ENCODE measurements at regions not wholly inside any gene's neighbourhood (a gene's known extent, or its start where the extent isn't known, plus 50 kb on each side); places are given as distances from the start of the nearest gene placed in this dataset.

DNA sequence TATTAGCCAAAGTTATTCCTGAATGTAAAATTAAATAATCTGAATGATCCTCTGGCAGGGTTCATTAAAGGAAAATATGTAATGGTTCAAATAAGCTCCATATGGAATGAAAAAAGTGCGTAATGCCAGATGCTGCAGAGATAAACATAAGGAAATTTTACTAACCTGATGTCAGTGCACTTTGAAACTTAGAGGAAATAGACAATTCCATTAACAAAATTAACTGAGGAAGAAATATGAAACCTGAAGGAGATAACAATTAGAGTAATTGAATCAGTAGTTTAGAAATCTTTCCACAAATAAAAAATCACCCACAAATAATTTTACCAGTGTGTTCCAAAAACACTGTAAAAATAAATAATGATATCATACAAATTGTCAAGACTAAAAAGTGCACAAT lies 387.5 kb downstream of the GRIA2 start:
- Histone ChIP-seq H3K4me3 (no peak overlapping the region), H3K27ac (no peak overlapping the region)

DNA sequence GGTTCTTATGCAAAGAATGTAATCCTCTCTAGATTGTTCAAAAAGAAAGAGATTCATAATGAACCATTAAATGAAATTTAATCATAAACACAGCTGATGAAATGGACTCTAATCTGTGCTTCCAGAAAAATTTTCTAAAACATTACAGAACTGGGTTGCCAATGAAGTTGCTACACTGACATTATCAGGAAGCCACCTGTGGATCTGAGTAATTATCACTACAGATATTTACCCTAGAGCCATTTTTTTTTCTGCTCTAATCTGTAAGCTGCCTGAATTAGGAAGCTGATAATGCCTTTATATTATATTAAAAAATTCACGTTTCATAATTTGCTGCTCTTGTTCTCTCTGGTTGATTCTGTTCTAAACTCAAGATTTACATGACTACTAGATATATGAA lies 380.1 kb downstream of the GRIA2 start:
- no peak overlapping the region for H3K4me3 ChIP-seq
- H3K27ac ChIP-seq, result no peak overlapping the region

DNA sequence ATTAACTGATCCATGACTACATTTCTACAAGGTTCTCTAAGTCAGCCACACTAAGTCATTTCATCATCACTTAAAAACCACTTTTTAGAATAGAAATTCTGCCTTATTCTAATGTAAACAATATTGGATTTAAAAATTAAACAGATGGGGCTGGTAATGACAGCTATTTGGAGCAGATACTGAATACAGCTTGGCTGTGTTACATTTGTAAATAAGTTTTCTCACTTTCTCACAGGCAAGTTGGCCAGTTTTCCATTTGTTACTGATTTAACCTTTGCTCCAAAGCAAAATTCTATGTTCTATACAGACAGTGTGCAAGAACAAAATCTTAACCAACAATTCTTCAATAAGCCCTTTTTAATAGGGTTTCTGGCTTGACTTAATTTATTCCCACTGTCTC lies 370.7 kb downstream of the GRIA2 start:
- Histone ChIP-seq H3K27ac (no peak overlapping the region), H3K4me3 (no peak overlapping the region)

DNA sequence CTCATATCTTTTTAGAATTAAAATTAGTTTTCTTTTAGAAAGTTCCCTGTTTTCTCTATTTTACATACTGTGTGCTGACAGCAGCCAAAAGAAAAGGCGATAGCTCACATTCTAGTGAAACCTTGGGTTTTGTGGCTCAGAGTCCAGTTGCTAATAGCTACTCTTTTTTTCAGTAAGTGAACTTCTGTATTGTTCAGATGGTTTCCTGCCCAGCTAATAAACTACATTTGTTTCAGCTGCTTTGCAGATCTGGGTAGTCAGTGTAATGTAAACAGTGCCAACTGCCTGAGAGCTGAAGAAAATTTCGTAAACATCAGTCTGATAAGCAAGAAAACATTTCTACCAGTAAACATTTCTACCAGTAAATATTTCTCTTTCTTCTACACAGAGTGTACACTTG lies 370.2 kb downstream of the GRIA2 start:
- H3K4me3 ChIP-seq, result no peak overlapping the region
- H3K27ac ChIP-seq, result no peak overlapping the region

- H3K27ac ChIP-seq, result no peak overlapping the region
Measured at GRCh38 chr4:157587681-157588423, 367.3 kb downstream of the GRIA2 start.

DNA sequence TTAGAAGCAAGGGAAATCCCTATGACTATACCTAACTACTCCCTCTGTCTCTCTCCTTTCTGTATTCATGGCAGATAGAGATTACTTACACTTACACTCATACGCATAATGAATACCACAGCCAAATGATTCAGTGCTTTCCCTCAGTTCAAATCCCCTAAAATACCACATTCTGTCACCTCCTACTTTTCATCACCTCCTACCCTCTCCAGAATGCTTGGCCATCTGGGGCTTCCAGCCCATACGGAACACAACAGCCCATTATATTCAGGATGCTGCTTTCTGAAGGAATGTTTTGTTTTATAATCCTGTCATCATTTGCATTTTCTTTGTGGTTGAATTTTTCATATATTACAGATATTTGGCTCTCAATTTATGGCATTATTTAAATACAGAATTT lies 361.6 kb downstream of the GRIA2 start:
- H3K4me3 ChIP-seq, result no peak overlapping the region
- no peak overlapping the region for H3K27ac ChIP-seq

More at GRCh38 chr4:157587681-157588423, 367.3 kb downstream of the GRIA2 start:
- no peak overlapping the region for H3K4me3 ChIP-seq

GRCh38 chr4:157576671-157577217 lies 356.2 kb downstream of the GRIA2 start:
- H3K4me3 ChIP-seq, result no peak overlapping the region
- H3K27ac ChIP-seq, result no peak overlapping the region

DNA sequence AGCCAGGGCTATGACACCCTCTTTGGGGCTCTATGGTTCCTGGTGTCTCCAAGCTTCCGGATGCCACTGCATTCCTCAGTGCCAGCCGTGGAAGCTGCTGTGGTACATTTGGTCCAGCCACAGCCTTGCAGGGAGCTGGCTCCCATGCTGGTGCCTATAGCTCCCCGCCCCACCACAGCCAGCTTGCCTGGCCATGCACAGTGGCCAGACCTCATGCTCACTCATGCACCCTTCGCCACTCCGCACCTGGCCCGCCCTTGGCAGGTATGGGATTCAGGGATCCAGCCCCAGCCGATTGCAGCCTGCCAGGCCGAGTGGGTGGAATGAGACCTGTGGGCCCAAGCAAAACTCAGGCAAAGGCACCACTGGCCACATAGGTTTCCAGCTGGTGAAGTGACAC lies 354.8 kb downstream of the GRIA2 start:
- H3K27ac ChIP-seq, result no peak overlapping the region
- no peak overlapping the region for H3K4me3 ChIP-seq

DNA sequence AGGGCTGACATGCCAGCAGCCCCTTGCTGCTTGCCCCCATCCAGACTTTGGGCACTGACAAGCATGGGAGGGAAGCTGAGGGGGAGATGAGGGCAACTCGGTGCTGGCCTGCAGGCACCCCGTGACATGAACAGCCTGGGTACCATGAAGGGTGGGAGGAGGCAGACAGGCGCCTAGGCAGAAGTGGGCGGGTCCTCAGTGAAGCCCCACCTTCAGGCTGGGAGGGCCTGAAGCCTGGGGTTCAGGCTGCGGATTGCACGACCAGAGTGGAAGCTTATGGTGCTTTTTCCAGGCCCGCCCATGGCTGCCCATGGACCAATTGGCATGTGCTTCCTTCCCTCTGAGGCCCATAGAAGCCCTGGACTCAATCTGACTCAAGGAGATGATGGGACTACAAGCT lies 354.1 kb downstream of the GRIA2 start:
- Histone ChIP-seq H3K4me3 (no peak overlapping the region), H3K27ac (no peak overlapping the region)

DNA sequence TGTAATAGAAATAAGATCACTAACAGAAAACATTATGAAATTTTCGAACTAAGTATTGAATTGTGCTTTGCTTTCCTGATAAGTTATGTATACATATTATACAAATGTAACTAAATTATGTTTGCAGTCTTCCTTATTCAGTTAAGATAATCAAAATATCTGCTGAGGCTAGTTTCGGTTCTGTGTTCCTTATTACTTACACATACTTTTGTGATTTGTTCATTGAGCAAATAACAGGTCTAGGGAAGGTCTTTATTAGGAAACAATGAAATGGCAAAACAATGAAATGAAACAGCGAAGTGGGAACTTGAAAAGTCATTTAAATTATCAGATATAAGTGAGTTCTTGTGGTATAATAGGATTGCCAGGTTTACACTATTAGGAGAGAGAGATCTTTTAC lies 352.4 kb downstream of the GRIA2 start:
- H3K27ac ChIP-seq, result no peak overlapping the region
- H3K4me3 ChIP-seq, result no peak overlapping the region

DNA sequence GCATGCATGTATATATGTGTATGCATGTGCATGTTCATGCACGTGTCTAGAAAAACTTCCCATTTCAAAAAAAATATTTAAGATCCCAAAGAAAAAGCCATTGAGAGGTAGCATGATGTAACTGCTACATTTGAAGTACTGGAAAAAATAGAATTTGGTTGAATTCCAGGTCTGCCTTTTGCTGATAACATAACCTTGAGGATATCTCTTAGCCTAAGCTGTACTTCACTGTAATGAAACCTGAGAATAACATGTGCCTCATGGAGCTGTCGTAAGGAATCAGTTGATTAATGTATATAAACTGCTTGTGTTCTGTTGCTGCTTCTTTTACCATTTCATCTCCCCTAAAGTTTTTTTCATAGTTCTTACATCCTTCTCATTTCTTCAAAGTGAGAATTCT lies 351.8 kb downstream of the GRIA2 start:
- no peak overlapping the region for H3K4me3 ChIP-seq
- H3K27ac ChIP-seq, result no peak overlapping the region

- Histone ChIP-seq H3K4me3 (no peak overlapping the region), H3K27ac (no peak overlapping the region)
Measured at GRCh38 chr4:157564771-157565170, 344.2 kb downstream of the GRIA2 start.

DNA sequence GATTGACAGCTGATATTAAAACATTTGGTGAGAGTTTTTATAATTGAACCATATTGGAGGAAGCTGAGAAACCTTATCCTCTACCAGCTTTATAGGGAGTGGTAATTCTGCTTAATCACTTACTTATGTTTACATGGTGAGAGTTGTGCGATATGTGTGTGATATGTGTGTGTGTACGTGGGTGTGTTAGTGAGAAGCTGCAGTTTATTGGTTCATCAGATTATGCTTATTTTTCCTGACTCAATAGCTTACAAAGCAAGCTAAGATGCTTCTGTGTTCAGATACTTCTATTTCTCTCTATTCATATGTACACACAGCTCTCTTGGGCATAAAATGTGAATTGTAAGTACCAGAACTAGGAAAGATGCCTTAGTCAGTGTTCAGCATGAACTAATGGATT lies 343.7 kb downstream of the GRIA2 start:
- H3K4me3 ChIP-seq, result no peak overlapping the region
- no peak overlapping the region for H3K27ac ChIP-seq

- no peak overlapping the region for H3K4me3 ChIP-seq
- no peak overlapping the region for H3K27ac ChIP-seq
Measured at GRCh38 chr4:157558016-157558415, 337.5 kb downstream of the GRIA2 start.

- Histone ChIP-seq H3K4me3 (no peak overlapping the region), H3K27ac (no peak overlapping the region)
Measured at GRCh38 chr4:157550028-157550427, 329.5 kb downstream of the GRIA2 start.

GRCh38 chr4:157527954-157528353 lies 307.4 kb downstream of the GRIA2 start:
- Histone ChIP-seq H3K27ac (no peak overlapping the region), H3K4me3 (no peak overlapping the region)

DNA sequence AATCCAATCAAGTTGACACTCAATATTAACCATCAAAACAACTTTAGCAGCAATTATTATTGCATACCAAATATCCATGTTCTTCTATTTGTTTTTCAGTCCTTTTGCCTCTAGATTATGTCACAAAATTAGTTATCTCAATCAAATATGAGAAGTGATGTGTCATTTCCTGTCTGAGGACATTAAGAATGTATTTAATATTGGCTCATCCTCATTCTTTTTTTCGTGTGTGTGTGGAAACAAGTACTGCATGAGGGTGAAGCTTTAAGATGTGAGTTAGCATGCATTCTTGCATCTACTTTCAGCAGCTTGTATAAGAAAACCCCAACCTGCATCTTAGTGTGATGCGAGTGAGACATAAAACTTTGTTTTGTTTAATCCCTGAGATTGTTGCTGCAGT lies 301.4 kb downstream of the GRIA2 start:
- H3K27ac ChIP-seq, result no peak overlapping the region
- H3K4me3 ChIP-seq, result no peak overlapping the region

DNA sequence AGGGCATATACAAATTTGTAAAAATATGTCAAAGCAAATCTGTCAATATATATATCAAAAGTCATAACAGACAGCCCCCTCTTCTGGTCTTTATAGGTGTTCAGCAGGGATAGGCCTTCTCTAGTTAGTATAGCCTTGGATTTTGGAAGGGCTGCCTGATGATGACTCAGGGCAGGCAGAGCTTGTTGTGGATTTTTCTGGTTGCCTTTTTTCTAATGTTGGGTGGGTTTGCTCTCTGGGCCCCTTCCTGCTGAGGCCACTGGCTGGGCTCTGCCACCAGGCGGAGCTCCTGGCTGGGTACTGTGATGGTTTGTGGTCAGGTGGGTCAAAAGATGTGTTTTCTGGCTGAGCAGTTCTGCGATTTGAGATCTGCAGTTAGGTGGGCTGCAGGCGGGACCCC lies 294.2 kb downstream of the GRIA2 start:
- no peak overlapping the region for H3K4me3 ChIP-seq
- H3K27ac ChIP-seq, result no peak overlapping the region

DNA sequence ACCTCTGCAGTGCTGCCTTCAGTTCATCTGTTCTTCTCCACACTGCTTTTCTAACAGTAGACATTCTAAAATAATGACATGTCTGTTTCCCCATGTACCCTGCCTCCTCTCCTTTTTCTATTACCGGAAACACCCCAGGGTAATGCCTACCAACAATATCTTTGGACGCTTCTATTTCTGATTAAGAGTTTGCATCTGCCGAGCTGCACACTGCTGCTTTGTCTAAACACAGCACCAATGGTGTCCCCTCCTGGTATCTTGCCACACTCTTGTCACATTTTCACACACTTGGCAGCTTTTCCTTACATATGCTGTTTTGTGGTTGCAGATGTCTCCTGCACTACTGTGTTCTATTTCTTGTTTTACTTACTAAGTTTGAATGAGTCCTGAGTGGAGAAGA lies 288.8 kb downstream of the GRIA2 start:
- Histone ChIP-seq H3K27ac (no peak overlapping the region), H3K4me3 (no peak overlapping the region)

- no peak overlapping the region for H3K4me3 ChIP-seq
Measured at GRCh38 chr4:157502656-157503055, 282.1 kb downstream of the GRIA2 start.

GRCh38 chr4:157459785-157460184 lies 239.3 kb downstream of the GRIA2 start:
- Histone ChIP-seq H3K4me3 (no peak overlapping the region), H3K27ac (peak overlapping the region in 2 of 21 experiments; percentile 6 to 39)

More at GRCh38 chr4:157502656-157503055, 282.1 kb downstream of the GRIA2 start:
- H3K27ac ChIP-seq, result no peak overlapping the region

GRCh38 chr4:157447195-157447594 lies 226.7 kb downstream of the GRIA2 start:
- H3K4me3 ChIP-seq, result no peak overlapping the region
- H3K27ac ChIP-seq, result no peak overlapping the region

Data from skin epidermis (tissue), 12 donors.